Activated naive CD4-positive, alpha-beta T cell treated with anti-CD3 and anti-CD28 coated beads for 36 hours (primary cell): ENCODE measurements at regions not wholly inside any gene's neighbourhood (a gene's known extent, or its start where the extent isn't known, plus 50 kb on each side); places are given as distances from the start of the nearest gene placed in this dataset.

Experiments
- CTCF ChIA-PET: fragments of 350-600 bp; sonication (Branson Sonifier 250); formaldehyde crosslinking; loops from one replicate; lab custom pipeline; 2021; ENCODE audit warnings: antibody characterized with exemption; lab: Charles Lee
- DNase-seq: peaks from one replicate; pipeline ENCODE4 v3.0.0-alpha.2; 2020
- H3K27ac Mint-ChIP-seq: one replicate; pipeline ENCODE4 v1.8.0; 2021; ENCODE audit warnings: mild to moderate bottlenecking, mixed read lengths
- H3K27me3 Mint-ChIP-seq: one replicate; pipeline ENCODE4 v1.8.0; 2021; ENCODE audit warnings: low read depth, mixed read lengths
- H3K36me3 Mint-ChIP-seq: one replicate; pipeline ENCODE4 v1.8.0; 2021; ENCODE audit warnings: low read depth, mixed read lengths
- H3K4me1 Mint-ChIP-seq: one replicate; pipeline ENCODE4 v1.8.0; 2021; ENCODE audit warnings: low read depth, mixed read lengths
- H3K4me3 Mint-ChIP-seq: one replicate; pipeline ENCODE4 v1.8.0; 2021; ENCODE audit warnings: mild to moderate bottlenecking, moderate library complexity, mixed read lengths
- H3K9me3 Mint-ChIP-seq: one replicate; pipeline ENCODE4 v1.8.0; 2021; ENCODE audit warnings: mixed read lengths
- intact Hi-C: fragments of 100-400 bp; cut with micrococcal nuclease; formaldehyde crosslinking; loops from one replicate; pipeline ENCODE4 v1.15.1; 2023

DNA sequence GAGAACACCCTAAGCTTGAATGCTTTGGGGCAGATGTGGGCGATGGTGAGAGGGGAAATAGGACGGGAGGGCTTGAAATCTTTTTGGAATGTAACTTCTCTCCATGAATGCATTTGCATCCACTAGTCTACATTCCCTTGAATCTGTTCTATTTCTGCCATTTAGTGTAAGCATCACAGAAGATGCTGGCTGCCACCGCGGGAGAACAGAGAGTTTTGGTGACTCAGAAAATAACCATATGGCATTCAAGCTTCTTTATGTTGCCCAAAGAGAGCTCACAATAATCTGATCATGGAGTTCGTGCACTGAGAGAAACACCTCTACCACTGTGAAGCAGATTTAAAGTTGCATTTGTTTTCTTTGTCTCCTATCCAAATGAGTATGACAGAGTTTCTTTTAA, 52.6 kb upstream of the OTX2 start:
- Mint-ChIP-seq H3K27me3 (peaks cover 16% of the 10 kb centered on the region), H3K4me3 (no peak overlapping the region), H3K27ac (no peak overlapping the region), H3K36me3 (no peaks in the 10 kb centered on the region), H3K4me1 (no peaks in the 10 kb centered on the region), H3K9me3 (no peaks in the 10 kb centered on the region)
- CTCF ChIA-PET, result no interaction called here
- DNase-seq, result no peak
- intact Hi-C loops, result no loop called here

GRCh38 chr14:56860441-56860840, 50.2 kb upstream of the OTX2 start:
- no peak overlapping the region for H3K27ac Mint-ChIP-seq
- CTCF ChIA-PET, result no interaction called here
- H3K36me3 Mint-ChIP-seq, result no peaks in the 10 kb centered on the region
- no peak overlapping the region for H3K4me3 Mint-ChIP-seq
- no peak for DNase-seq
- H3K27me3 Mint-ChIP-seq, result peaks cover 28% of the 10 kb centered on the region
- intact Hi-C loops, result no loop called here
- H3K9me3 Mint-ChIP-seq, result no peaks in the 10 kb centered on the region
- no peaks in the 10 kb centered on the region for H3K4me1 Mint-ChIP-seq
